ENCODE measurements at regions not wholly inside any gene's neighbourhood (a gene's known extent, or its start where the extent isn't known, plus 50 kb on each side); places are given as distances from the start of the nearest gene placed in this dataset.

- Histone ChIP-seq H3K9me2 (replicated peaks; ENCODE audit: control insufficient read depth, low read length) (no peaks in the 10 kb centered on the region), H3K4me3 (ENCODE audit: low read length) (no peak overlapping the region)
Observed at GRCh38 chr13:89738072-89738471, 1609.4 kb upstream of the MIR17HG start.

GRCh38 chr13:89740994-89741685 lies 1606.3 kb upstream of the MIR17HG start:
- no peaks in the 10 kb centered on the region for H3K4me1 ChIP-seq (ENCODE audit: control insufficient read depth, low read length)
- H3K27ac ChIP-seq (ENCODE audit: low read depth, low read length): no peak overlapping the region
- no peaks in the 10 kb centered on the region for H3F3A ChIP-seq (ENCODE audit: control insufficient read depth, insufficient read depth)
- no peak for TF ChIP-seq EZH2phosphoT487 (IDR thresholded peaks at IDR 0.05; ENCODE audit: borderline replicate concordance, low read length)
- no peak for TF ChIP-seq CTCF (IDR thresholded peaks at IDR 0.05; ENCODE audit: low read depth, low read length, poor library complexity, severe bottlenecking)
- H3K9me3 ChIP-seq (ENCODE audit: control insufficient read depth, insufficient read depth, low read length): no peaks in the 10 kb centered on the region; the same call in 1 of the 2 replicates
- H3K27me3 ChIP-seq (ENCODE audit: control insufficient read depth, low read length): no peaks in the 10 kb centered on the region
- no peaks in the 10 kb centered on the region for H4K20me1 ChIP-seq (ENCODE audit: control insufficient read depth, insufficient read depth, low read depth, low read length)
- no peak overlapping the region for H3K4me2 ChIP-seq (ENCODE audit: low read length)
- no peaks in the 10 kb centered on the region for H3K79me2 ChIP-seq (ENCODE audit: control insufficient read depth, low read length)
- H3K9me2 ChIP-seq (replicated peaks; ENCODE audit: control insufficient read depth, low read length): no peaks in the 10 kb centered on the region
- no peak overlapping the region for H3K4me3 ChIP-seq (ENCODE audit: low read length)
- no peaks in the 10 kb centered on the region for H3K36me3 ChIP-seq (ENCODE audit: control insufficient read depth, low read length)

More at GRCh38 chr13:89738072-89738471, 1609.4 kb upstream of the MIR17HG start:
- Histone ChIP-seq H3K36me3 (ENCODE audit: control insufficient read depth, low read length) (no peaks in the 10 kb centered on the region), H3F3A (ENCODE audit: control insufficient read depth, insufficient read depth) (no peaks in the 10 kb centered on the region), H3K27ac (ENCODE audit: low read depth, low read length) (no peak overlapping the region), H3K4me2 (ENCODE audit: low read length) (no peak overlapping the region), H4K20me1 (ENCODE audit: control insufficient read depth, insufficient read depth, low read depth, low read length) (no peaks in the 10 kb centered on the region), H3K9me3 (ENCODE audit: control insufficient read depth, insufficient read depth, low read length) (no peaks in the 10 kb centered on the region; the same call in 1 of the 2 replicates), H3K27me3 (ENCODE audit: control insufficient read depth, low read length) (no peaks in the 10 kb centered on the region), H3K4me1 (ENCODE audit: control insufficient read depth, low read length) (no peaks in the 10 kb centered on the region), H3K79me2 (ENCODE audit: control insufficient read depth, low read length) (no peaks in the 10 kb centered on the region)
- TF ChIP-seq EZH2phosphoT487 (IDR thresholded peaks at IDR 0.05; ENCODE audit: borderline replicate concordance, low read length): no peak
- no peak for TF ChIP-seq CTCF (IDR thresholded peaks at IDR 0.05; ENCODE audit: low read depth, low read length, poor library complexity, severe bottlenecking)

DNA sequence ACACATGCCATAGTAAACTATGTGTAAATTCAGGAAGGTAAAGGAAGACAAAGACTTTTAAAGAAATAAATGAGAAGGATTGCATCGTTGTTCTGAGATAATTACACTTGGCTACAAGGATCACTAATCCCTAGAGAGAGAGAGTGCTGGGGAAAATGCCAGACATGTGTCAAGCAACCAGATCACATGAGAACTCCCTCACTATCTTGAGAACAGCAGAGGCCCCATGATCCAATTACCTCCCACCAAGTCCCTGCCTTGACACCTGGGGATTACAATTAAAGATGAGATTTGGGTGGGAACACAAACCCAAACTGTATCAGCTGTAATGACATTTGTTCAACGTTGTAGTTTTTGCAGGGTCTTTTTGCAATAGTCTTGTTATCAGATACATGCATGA lies 1600.9 kb upstream of the MIR17HG start:
- TF ChIP-seq CTCF (IDR thresholded peaks at IDR 0.05; ENCODE audit: low read depth, low read length, poor library complexity, severe bottlenecking): no peak
- TF ChIP-seq EZH2phosphoT487 (IDR thresholded peaks at IDR 0.05; ENCODE audit: borderline replicate concordance, low read length): no peak
- H3K9me3 ChIP-seq (ENCODE audit: control insufficient read depth, insufficient read depth, low read length): no peaks in the 10 kb centered on the region

More for the DNA sequence above, 1600.9 kb upstream of the MIR17HG start:
- Histone ChIP-seq H3K27me3 (ENCODE audit: control insufficient read depth, low read length) (no peaks in the 10 kb centered on the region), H3K4me2 (ENCODE audit: low read length) (no peak overlapping the region), H3K4me3 (ENCODE audit: low read length) (no peak overlapping the region), H3K27ac (ENCODE audit: low read depth, low read length) (no peak overlapping the region), H4K20me1 (ENCODE audit: control insufficient read depth, insufficient read depth, low read depth, low read length) (no peaks in the 10 kb centered on the region), H3F3A (ENCODE audit: control insufficient read depth, insufficient read depth) (no peaks in the 10 kb centered on the region), H3K4me1 (ENCODE audit: control insufficient read depth, low read length) (no peaks in the 10 kb centered on the region), H3K36me3 (ENCODE audit: control insufficient read depth, low read length) (no peaks in the 10 kb centered on the region), H3K79me2 (ENCODE audit: control insufficient read depth, low read length) (no peaks in the 10 kb centered on the region), H3K9me2 (replicated peaks; ENCODE audit: control insufficient read depth, low read length) (no peaks in the 10 kb centered on the region)
